ENCODE measurements at regions not wholly inside any gene's neighbourhood (a gene's known extent, or its start where the extent isn't known, plus 50 kb on each side); places are given as distances from the start of the nearest gene placed in this dataset.

DNA sequence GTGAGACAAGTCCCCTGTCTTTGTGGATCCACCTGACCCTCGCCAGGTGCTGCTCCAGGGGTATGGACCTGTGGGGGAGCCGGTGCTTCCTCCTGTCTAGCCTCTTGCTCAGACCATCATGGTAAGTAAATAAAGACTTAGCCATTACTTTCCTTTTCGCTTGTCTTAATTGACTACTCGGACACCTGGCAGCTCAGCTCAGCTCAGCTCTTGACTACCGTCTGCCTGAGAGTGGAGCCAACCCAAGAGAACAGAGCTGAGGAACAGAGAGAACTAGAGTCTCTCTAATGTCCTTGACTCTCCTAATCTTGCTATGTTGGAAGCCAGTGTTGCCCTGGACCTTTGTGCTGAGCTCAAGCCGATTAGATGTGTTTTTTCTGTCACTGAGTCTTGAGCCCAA lies 170.3 kb upstream of the CXCR4 start:
- H3K4me3 ChIP-seq (ENCODE audit: low read depth, low read length): no peak overlapping the region
- no peaks in the 10 kb centered on the region for H3K9me3 ChIP-seq (ENCODE audit: control insufficient read depth, insufficient read depth, low read depth, low read length)
- H3K4me1 ChIP-seq (ENCODE audit: control insufficient read depth, insufficient read depth, low read length): no peaks in the 10 kb centered on the region
- ChIA-PET POLR2A (no interaction called here), CTCF (no interaction called here)
- H3K27ac ChIP-seq (ENCODE audit: extremely low read depth, low read depth, low read length): no peak overlapping the region
- TF ChIP-seq KLF8 (tag by site-specific recombination; IDR thresholded peaks at IDR 0.05): no peak
- TF ChIP-seq ZNF626 (tag by site-specific recombination; IDR thresholded peaks at IDR 0.05): no peak
- no peak for TF ChIP-seq KLF9 (tag by site-specific recombination; IDR thresholded peaks at IDR 0.05; ENCODE audit: low read depth)
- TF ChIP-seq, protein P1, sequence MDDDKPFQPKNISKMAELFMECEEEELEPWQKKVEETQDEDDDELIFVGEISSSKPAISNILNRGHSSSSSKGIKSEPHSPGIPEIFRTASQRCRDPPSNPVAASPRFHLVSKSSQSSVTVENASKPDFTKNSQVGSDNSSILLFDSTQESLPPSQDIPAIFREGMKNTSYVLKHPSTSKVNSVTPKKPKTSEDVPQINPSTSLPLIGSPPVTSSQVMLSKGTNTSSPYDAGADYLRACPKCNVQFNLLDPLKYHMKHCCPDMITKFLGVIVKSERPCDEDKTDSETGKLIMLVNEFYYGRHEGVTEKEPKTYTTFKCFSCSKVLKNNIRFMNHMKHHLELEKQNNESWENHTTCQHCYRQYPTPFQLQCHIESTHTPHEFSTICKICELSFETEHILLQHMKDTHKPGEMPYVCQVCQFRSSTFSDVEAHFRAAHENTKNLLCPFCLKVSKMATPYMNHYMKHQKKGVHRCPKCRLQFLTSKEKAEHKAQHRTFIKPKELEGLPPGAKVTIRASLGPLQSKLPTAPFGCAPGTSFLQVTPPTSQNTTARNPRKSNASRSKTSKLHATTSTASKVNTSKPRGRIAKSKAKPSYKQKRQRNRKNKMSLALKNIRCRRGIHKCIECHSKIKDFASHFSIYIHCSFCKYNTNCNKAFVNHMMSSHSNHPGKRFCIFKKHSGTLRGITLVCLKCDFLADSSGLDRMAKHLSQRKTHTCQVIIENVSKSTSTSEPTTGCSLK (tag by site-specific recombination; IDR thresholded peaks at IDR 0.05): no peak
- TF ChIP-seq KLF16 (tag by site-specific recombination; IDR thresholded peaks at IDR 0.05): no peak
- no peak for TF ChIP-seq ZNF664 (tag by site-specific recombination; IDR thresholded peaks at IDR 0.05)
- no peak for TF ChIP-seq ZNF423 (tag by site-specific recombination; IDR thresholded peaks at IDR 0.05)
- TF ChIP-seq ZNF140 (tag by site-specific recombination; IDR thresholded peaks at IDR 0.05): no peak
- no peak for TF ChIP-seq ZFP41 (tag by site-specific recombination; IDR thresholded peaks at IDR 0.05; ENCODE audit: borderline replicate concordance)
- TF ChIP-seq HOXC10 (CRISPR knock-in tag; IDR thresholded peaks at IDR 0.05): no peak
- TF ChIP-seq ZNF274 (IDR thresholded peaks at IDR 0.05; ENCODE audit: low read length): no peak
- TF ChIP-seq ZNF274 (tag by site-specific recombination; IDR thresholded peaks at IDR 0.05; ENCODE audit: borderline replicate concordance): no peak
- TF ChIP-seq, protein P2, sequence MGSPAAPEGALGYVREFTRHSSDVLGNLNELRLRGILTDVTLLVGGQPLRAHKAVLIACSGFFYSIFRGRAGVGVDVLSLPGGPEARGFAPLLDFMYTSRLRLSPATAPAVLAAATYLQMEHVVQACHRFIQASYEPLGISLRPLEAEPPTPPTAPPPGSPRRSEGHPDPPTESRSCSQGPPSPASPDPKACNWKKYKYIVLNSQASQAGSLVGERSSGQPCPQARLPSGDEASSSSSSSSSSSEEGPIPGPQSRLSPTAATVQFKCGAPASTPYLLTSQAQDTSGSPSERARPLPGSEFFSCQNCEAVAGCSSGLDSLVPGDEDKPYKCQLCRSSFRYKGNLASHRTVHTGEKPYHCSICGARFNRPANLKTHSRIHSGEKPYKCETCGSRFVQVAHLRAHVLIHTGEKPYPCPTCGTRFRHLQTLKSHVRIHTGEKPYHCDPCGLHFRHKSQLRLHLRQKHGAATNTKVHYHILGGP (tag by site-specific recombination; IDR thresholded peaks at IDR 0.05): no peak
- TF ChIP-seq REPIN1 (tag by site-specific recombination; IDR thresholded peaks at IDR 0.05; ENCODE audit: low read depth): no peak
- no peak for TF ChIP-seq ZNF521 (tag by site-specific recombination; IDR thresholded peaks at IDR 0.05)
- TF ChIP-seq ZNF202 (tag by site-specific recombination; IDR thresholded peaks at IDR 0.05; ENCODE audit: borderline replicate concordance): no peak
- TF ChIP-seq GLI4 (tag by site-specific recombination; IDR thresholded peaks at IDR 0.05): no peak
- no peak for TF ChIP-seq RBAK (tag by site-specific recombination; IDR thresholded peaks at IDR 0.05)
- TF ChIP-seq ZNF350 (tag by site-specific recombination; IDR thresholded peaks at IDR 0.05): no peak
- no peaks in the 10 kb centered on the region for H3K36me3 ChIP-seq (ENCODE audit: control insufficient read depth in 2 of 2, insufficient read depth in 1 of 2, low read length in 2 of 2)

DNA sequence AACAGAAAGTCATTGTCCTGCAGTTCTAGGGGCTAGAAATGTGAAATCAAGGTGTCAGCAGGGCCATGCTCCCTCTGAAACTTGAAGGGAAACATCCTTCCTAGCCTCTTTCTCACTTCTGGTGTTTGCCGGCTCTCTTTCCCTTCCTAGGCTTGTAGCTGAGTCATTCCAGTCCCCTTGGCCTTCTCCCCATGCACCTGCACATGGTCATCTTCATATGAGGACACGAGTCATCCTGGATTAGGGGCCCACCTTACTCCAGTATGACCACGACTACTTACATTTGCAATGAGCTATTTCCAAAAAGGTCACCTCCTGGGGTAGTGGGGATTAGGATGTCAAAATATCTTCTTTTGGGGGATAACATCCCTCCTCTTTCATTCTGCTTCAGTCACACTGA lies 168.5 kb upstream of the CXCR4 start:
- POLR2A ChIA-PET: no interaction called here
- H3K4me3 ChIP-seq (ENCODE audit: low read depth, low read length): no peak overlapping the region
- no peak overlapping the region for H3K27ac ChIP-seq (ENCODE audit: extremely low read depth, low read depth, low read length)
- CTCF ChIA-PET: no interaction called here
- TF ChIP-seq, protein P3, sequence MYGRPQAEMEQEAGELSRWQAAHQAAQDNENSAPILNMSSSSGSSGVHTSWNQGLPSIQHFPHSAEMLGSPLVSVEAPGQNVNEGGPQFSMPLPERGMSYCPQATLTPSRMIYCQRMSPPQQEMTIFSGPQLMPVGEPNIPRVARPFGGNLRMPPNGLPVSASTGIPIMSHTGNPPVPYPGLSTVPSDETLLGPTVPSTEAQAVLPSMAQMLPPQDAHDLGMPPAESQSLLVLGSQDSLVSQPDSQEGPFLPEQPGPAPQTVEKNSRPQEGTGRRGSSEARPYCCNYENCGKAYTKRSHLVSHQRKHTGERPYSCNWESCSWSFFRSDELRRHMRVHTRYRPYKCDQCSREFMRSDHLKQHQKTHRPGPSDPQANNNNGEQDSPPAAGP (tag by site-specific recombination; IDR thresholded peaks at IDR 0.05): no peak
- TF ChIP-seq, protein P4, sequence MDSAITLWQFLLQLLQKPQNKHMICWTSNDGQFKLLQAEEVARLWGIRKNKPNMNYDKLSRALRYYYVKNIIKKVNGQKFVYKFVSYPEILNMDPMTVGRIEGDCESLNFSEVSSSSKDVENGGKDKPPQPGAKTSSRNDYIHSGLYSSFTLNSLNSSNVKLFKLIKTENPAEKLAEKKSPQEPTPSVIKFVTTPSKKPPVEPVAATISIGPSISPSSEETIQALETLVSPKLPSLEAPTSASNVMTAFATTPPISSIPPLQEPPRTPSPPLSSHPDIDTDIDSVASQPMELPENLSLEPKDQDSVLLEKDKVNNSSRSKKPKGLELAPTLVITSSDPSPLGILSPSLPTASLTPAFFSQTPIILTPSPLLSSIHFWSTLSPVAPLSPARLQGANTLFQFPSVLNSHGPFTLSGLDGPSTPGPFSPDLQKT (IDR thresholded peaks at IDR 0.05; ENCODE audit: borderline replicate concordance, low read depth, low read length): no peak
- TF ChIP-seq ZNF571 (tag by site-specific recombination; IDR thresholded peaks at IDR 0.05) (no peak), YY2 (tag by site-specific recombination; IDR thresholded peaks at IDR 0.05) (no peak), OSR2 (tag by site-specific recombination; IDR thresholded peaks at IDR 0.05) (no peak), ZNF621 (tag by site-specific recombination; IDR thresholded peaks at IDR 0.05) (no peak), ZNF23 (tag by site-specific recombination; IDR thresholded peaks at IDR 0.05; ENCODE audit: borderline replicate concordance) (no peak), ZNF777 (tag by site-specific recombination; IDR thresholded peaks at IDR 0.05; ENCODE audit: borderline replicate concordance) (no peak), SP3 (tag by site-specific recombination; IDR thresholded peaks at IDR 0.05) (no peak), ZNF585B (tag by site-specific recombination; IDR thresholded peaks at IDR 0.05) (no peak)
- TF ChIP-seq, protein P5, sequence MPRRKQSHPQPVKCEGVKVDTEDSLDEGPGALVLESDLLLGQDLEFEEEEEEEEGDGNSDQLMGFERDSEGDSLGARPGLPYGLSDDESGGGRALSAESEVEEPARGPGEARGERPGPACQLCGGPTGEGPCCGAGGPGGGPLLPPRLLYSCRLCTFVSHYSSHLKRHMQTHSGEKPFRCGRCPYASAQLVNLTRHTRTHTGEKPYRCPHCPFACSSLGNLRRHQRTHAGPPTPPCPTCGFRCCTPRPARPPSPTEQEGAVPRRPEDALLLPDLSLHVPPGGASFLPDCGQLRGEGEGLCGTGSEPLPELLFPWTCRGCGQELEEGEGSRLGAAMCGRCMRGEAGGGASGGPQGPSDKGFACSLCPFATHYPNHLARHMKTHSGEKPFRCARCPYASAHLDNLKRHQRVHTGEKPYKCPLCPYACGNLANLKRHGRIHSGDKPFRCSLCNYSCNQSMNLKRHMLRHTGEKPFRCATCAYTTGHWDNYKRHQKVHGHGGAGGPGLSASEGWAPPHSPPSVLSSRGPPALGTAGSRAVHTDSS (tag by site-specific recombination; IDR thresholded peaks at IDR 0.05): no peak
- TF ChIP-seq, protein P6, sequence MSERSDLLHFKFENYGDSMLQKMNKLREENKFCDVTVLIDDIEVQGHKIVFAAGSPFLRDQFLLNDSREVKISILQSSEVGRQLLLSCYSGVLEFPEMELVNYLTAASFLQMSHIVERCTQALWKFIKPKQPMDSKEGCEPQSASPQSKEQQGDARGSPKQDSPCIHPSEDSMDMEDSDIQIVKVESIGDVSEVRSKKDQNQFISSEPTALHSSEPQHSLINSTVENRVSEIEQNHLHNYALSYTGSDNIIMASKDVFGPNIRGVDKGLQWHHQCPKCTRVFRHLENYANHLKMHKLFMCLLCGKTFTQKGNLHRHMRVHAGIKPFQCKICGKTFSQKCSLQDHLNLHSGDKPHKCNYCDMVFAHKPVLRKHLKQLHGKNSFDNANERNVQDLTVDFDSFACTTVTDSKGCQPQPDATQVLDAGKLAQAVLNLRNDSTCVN (tag by site-specific recombination; optimal IDR thresholded peaks at IDR 0.05): no peak
- no peaks in the 10 kb centered on the region for H3K4me1 ChIP-seq (ENCODE audit: control insufficient read depth, insufficient read depth, low read length)
- H3K36me3 ChIP-seq (ENCODE audit: control insufficient read depth in 2 of 2, insufficient read depth in 1 of 2, low read length in 2 of 2): no peaks in the 10 kb centered on the region
- H3K9me3 ChIP-seq (ENCODE audit: control insufficient read depth, insufficient read depth, low read depth, low read length): no peaks in the 10 kb centered on the region
